OCI-LY7 (cell line): ENCODE measurements at regions not wholly inside any gene's neighbourhood (a gene's known extent, or its start where the extent isn't known, plus 50 kb on each side); places are given as distances from the start of the nearest gene placed in this dataset.

Source experiments
- EZH2phosphoT487 ChIP-seq: fragments of 200-600 bp; sonication (generic); IDR thresholded peaks from 2 replicates; pipeline ENCODE4 v1.6.1; 2018; ENCODE audit warnings: low read depth, borderline replicate concordance, mild to moderate bottlenecking, mixed run types, antibody characterized with exemption, low read length, moderate library complexity, mixed read lengths
- TF ChIP-seq, protein P1 (sequence below): fragments of 200-600 bp; sonication (generic); conservative IDR thresholded peaks from 2 replicates; pipeline ENCODE4 v1.5.1; 2014; ENCODE audit warnings: mild to moderate bottlenecking, antibody characterized with exemption, low read length, moderate library complexity, mixed read lengths

DNA sequence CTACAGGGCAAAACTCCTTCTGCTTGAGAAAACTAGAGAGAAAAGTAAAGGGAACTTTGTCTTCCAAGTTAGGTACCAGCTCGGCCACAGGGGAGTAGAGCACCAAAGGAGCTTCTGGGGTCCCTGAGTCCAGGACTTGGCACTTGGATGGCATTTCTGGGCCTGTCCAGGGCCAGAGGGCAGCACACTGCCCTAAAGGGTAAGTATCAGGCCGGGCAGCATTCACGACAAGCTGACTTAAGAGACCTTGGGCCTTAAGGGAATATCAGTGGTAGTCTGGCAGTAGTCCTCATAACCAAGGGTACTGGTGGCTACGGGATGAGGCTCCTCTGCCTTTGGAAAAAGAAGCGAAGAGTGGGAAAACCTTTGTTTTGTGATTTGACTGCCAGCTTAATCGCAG is 632.7 kb downstream of the KLHL13 start:
- TF ChIP-seq, protein P1, sequence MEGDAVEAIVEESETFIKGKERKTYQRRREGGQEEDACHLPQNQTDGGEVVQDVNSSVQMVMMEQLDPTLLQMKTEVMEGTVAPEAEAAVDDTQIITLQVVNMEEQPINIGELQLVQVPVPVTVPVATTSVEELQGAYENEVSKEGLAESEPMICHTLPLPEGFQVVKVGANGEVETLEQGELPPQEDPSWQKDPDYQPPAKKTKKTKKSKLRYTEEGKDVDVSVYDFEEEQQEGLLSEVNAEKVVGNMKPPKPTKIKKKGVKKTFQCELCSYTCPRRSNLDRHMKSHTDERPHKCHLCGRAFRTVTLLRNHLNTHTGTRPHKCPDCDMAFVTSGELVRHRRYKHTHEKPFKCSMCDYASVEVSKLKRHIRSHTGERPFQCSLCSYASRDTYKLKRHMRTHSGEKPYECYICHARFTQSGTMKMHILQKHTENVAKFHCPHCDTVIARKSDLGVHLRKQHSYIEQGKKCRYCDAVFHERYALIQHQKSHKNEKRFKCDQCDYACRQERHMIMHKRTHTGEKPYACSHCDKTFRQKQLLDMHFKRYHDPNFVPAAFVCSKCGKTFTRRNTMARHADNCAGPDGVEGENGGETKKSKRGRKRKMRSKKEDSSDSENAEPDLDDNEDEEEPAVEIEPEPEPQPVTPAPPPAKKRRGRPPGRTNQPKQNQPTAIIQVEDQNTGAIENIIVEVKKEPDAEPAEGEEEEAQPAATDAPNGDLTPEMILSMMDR = no peak
- TF ChIP-seq EZH2phosphoT487 = no peak
